ENCODE measurements at regions not wholly inside any gene's neighbourhood (a gene's known extent, or its start where the extent isn't known, plus 50 kb on each side); places are given as distances from the start of the nearest gene placed in this dataset.
A peak's percentile ranks its signal among the peaks of the same experiment; 100 is the strongest.
"Not testable (repeated sequence)": the region's sequence is repeated elsewhere in the genome, so short reads cannot be mapped to it uniquely, and the experiment has no call there.

DNA sequence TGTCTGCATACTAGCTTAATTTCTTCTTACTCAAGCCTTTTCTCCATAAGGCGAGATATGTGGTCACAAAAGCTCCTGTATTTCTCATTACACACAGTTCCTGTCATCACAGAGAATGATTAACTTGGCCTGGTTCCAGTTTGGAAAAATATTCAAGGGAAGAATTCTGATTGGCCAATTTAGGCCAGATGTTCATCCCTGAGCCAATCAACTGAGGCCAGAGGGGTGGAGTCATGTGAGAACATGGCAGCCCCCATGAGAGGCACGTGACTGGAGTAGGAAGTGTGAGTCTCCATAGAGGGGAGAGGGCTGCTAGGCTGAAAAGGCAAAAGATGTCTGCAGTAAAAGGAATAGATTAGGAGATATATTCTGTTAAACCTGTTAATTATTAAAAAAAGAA is 167.5 kb upstream of the FRG2C start:
- H3K4me3 ChIP-seq; H3K36me3 ChIP-seq; H3K27ac ChIP-seq (replicated peaks in 1 of 4); DNase-seq (ENCODE audit: extremely low spot score); H3K4me1 ChIP-seq; H3K27me3 ChIP-seq; intact Hi-C loops (cut with DNase I); H3K9me3 ChIP-seq: not testable (repeated sequence)
- 85% methylated on average over 2 of the region's 2 CpGs for WGBS

DNA sequence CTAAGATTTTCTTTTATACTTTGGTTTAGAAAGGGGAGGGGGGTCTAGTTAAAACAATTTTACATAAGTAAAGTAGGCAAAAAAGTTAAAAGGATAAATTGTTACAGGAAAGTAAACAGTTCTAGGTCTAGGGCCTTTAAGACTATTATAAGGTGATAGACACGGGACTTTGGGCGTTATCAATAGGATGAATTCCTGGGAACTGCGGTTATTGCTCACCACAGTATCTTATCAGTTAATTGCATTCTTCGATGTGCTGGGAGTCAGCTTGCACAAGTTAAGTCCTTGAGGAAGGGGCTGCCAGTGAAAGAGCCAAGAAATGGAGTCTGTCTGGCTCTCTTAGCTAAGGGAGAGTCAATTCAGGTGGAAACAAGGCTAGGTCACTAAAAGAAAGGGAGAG is 163.8 kb upstream of the FRG2C start:
- WGBS = 53% methylated on average over 4 of the region's 4 CpGs
- H3K27ac ChIP-seq (replicated peaks in 1 of 4); intact Hi-C loops (cut with DNase I); H3K9me3 ChIP-seq; H3K4me3 ChIP-seq; DNase-seq (ENCODE audit: extremely low spot score); H3K36me3 ChIP-seq; H3K27me3 ChIP-seq; H3K4me1 ChIP-seq: not testable (repeated sequence)

DNA sequence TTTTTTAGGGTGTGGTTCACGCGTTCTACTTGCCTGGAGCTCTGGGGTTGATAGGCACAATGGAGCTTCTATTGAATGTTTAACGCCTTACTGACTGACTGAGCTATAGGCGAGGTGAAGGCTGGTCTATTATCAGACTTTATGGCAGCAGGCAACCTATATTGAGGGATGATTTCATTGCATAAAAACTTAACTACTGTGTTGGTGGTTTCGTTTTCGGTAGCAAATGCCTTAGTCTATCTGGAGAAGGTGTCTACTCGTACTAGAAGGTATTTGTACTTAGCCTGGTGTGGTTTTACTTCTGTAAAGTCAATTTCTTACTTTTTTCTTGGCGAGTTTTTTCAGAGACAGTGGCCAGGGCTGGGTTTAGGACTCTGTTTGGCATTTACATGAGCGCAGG is 162.0 kb upstream of the FRG2C start:
- H3K9me3 ChIP-seq; H3K27ac ChIP-seq (replicated peaks in 1 of 4); intact Hi-C loops (cut with DNase I); H3K27me3 ChIP-seq; H3K4me3 ChIP-seq; H3K36me3 ChIP-seq; H3K4me1 ChIP-seq: not testable (repeated sequence)
- peak; percentile 8 for DNase-seq (ENCODE audit: extremely low spot score)
- WGBS = 82% methylated on average over 9 of the region's 9 CpGs

DNA sequence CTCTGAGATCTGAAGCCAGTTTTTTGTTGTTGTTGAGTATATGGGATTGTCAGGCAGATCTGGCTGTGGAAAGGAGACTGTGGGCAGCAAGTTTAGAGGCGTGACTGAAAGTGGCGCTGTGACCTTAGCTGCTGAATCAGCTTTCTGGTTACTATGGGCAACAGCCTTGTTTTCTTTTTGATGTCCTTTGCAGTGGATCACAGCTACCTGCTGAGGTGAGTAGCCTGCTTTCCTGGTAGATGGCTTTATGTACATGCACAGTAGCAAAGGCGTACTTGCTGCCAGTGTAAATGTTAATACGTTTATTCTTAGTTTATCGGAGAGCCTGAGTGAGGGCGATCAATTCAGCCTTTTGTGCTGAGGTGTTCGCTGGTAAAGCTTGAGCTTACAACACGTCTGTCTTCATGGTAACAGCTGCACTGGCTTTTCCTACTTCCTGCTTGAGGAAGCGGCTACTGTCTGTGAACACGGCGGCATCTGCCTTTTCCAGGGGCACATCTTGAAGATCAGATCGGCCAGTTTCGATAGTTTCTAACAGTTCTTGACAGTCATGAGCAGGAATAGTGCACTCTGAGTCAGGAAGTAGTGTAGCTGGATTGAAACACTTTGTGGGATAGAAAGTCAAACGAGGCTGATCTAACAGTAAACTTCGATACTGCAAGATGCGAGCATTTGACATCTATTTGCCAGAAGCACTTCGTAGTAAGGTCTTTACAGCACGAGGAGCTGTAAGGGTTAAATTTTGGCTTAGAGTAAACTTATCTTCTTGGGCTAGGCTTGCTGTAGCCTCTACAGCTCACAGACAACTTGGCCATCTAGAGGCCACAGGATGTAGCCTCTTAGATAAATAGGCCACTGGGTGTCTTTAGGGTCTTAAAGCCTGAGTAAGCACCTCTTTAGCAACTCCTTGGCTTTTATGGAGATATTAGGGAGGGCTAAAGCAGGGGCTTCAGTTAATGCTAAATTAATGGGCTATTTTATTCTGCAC is 161.1 kb upstream of the FRG2C start:
- 41% methylated on average over 18 of the region's 18 CpGs for WGBS
- H3K4me1 ChIP-seq; H3K9me3 ChIP-seq; intact Hi-C loops (cut with DNase I); H3K27ac ChIP-seq (replicated peaks in 1 of 4); H3K36me3 ChIP-seq; H3K27me3 ChIP-seq: not testable (repeated sequence)
- H3K4me3 ChIP-seq = peak overlapping the region in 2 of 4 donors; percentile 7 to 17
- DNase-seq (ENCODE audit: extremely low spot score) = peak; percentile 29
- TF ChIP-seq, protein P1, sequence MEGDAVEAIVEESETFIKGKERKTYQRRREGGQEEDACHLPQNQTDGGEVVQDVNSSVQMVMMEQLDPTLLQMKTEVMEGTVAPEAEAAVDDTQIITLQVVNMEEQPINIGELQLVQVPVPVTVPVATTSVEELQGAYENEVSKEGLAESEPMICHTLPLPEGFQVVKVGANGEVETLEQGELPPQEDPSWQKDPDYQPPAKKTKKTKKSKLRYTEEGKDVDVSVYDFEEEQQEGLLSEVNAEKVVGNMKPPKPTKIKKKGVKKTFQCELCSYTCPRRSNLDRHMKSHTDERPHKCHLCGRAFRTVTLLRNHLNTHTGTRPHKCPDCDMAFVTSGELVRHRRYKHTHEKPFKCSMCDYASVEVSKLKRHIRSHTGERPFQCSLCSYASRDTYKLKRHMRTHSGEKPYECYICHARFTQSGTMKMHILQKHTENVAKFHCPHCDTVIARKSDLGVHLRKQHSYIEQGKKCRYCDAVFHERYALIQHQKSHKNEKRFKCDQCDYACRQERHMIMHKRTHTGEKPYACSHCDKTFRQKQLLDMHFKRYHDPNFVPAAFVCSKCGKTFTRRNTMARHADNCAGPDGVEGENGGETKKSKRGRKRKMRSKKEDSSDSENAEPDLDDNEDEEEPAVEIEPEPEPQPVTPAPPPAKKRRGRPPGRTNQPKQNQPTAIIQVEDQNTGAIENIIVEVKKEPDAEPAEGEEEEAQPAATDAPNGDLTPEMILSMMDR (IDR thresholded peaks at IDR 0.05) = peak in 1 of 3 experiments; percentile 6

DNA sequence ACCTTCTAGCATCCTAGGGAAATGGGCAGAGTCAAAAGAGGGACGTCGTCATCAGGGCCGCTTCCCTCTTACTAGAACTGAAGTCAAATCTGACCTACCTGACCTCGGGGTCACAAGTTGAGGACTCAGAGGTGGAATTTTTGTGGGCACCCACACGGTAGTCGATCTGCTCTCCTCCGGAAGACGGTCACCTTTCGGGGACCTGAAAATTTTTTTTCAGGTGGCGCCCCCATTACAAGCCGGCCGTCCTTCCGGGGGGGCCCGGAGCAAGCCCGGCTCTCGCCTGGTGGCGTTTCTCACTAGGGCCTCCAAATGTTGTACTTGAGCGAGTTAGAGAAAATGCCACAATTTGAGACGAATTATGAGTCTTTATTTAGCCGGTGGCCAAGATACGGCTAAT is 157.5 kb upstream of the FRG2C start:
- no peaks in the 10 kb centered on the region for H3K27me3 ChIP-seq
- H3K4me3 ChIP-seq = no peak overlapping the region
- H3K27ac ChIP-seq (replicated peaks in 1 of 4) = no peak overlapping the region
- H3K36me3 ChIP-seq = no peaks in the 10 kb centered on the region
- H3K4me1 ChIP-seq = no peaks in the 10 kb centered on the region
- TF ChIP-seq POLR2A (IDR thresholded peaks at IDR 0.05; ENCODE audit: low read depth) (no peak), POLR2AphosphoS5 (IDR thresholded peaks at IDR 0.05) (no peak), EP300 (IDR thresholded peaks at IDR 0.05) (no peak)
- TF ChIP-seq, protein P1 (IDR thresholded peaks at IDR 0.05) = no peak
- WGBS = 74% methylated on average over 21 of the region's 21 CpGs
- peaks cover 0 to 18% (median 8%) of the 10 kb centered on the region in 4 donors for H3K9me3 ChIP-seq
- intact Hi-C loops (cut with DNase I) = no loop called here
- peak; percentile 62 for DNase-seq (ENCODE audit: extremely low spot score)

DNA sequence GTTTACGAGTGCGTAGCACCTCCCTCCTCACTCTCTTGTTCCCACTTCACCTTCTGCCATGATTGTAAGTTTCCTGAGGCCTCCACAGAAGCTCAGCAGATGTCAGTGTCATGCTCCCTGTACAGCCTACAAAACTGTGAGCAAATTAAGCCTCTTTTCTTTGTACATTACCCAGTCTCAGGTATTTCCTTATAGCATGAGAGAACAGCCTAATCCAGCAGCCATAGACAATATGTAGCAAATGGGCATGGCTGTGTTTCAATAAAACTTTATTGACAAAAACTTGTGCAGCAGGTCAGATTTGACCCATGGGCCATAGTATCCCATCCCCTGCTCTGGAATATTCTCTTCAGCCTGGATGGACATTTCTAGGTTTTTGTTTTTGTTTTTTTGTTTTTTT is 156.2 kb upstream of the FRG2C start:
- 100% methylated on average over 2 of the region's 2 CpGs for WGBS
- H3K27ac ChIP-seq (replicated peaks in 1 of 4); H3K27me3 ChIP-seq; H3K4me3 ChIP-seq; intact Hi-C loops (cut with DNase I); H3K36me3 ChIP-seq; H3K4me1 ChIP-seq: not testable (repeated sequence)
- peaks cover 0 to 21% (median 8%) of the 10 kb centered on the region in 4 donors for H3K9me3 ChIP-seq
- peak; percentile 3 for DNase-seq (ENCODE audit: extremely low spot score)

DNA sequence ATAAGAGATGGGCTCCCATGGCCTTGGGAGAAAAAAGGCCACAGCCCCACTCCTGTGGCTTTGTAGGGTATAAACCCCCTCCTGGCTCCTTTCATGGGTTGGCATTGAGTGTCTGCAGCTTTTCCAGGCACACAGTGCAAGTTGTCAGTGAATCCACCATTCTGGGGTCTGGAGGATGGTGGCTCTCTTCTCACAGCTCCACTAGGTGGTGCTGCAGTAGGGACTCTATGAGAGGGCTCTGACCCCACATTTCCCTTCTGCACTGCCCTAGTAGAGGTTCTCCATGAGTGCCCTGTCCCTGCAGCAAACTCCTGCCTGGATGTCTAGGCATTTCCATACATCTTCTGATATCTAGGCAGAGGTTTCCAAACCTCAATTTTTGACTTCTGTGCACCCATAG is 136.5 kb upstream of the FRG2C start:
- intact Hi-C loops (cut with DNase I); H3K4me3 ChIP-seq; H3K4me1 ChIP-seq; H3K36me3 ChIP-seq; H3K27ac ChIP-seq (replicated peaks in 1 of 4); DNase-seq (ENCODE audit: extremely low spot score); H3K27me3 ChIP-seq: not testable (repeated sequence)
- H3K9me3 ChIP-seq = peaks cover 0 to 19% (median 0%) of the 10 kb centered on the region in 4 donors

Data from esophagus muscularis mucosa (tissue), 4 donors.